ENCODE measurements at regions not wholly inside any gene's neighbourhood (a gene's known extent, or its start where the extent isn't known, plus 50 kb on each side); places are given as distances from the start of the nearest gene placed in this dataset.

DNA sequence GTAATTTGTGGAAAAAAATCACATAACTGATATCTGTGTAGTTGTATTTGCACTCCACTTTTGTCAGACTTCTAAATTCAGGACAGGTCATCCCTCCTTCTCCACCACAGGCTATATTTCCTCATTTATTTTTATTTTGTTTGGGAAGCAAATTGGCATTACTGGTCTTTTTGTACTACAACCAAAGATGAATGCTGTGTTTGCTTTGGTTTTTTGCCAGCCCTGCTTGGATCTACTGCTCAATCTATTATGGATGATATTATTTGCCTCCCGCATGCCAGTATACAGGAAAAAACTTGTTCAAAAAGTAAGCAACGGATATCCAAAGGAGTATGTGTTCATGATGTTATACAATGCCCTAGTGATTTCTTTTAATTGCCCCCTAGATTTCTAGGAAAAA lies 948.8 kb downstream of the TRHDE start:
- intact Hi-C loops (cut with DNase I; ENCODE audit: low total_unique reads): no loop called here
- TF ChIP-seq, protein P1, sequence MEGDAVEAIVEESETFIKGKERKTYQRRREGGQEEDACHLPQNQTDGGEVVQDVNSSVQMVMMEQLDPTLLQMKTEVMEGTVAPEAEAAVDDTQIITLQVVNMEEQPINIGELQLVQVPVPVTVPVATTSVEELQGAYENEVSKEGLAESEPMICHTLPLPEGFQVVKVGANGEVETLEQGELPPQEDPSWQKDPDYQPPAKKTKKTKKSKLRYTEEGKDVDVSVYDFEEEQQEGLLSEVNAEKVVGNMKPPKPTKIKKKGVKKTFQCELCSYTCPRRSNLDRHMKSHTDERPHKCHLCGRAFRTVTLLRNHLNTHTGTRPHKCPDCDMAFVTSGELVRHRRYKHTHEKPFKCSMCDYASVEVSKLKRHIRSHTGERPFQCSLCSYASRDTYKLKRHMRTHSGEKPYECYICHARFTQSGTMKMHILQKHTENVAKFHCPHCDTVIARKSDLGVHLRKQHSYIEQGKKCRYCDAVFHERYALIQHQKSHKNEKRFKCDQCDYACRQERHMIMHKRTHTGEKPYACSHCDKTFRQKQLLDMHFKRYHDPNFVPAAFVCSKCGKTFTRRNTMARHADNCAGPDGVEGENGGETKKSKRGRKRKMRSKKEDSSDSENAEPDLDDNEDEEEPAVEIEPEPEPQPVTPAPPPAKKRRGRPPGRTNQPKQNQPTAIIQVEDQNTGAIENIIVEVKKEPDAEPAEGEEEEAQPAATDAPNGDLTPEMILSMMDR (IDR thresholded peaks at IDR 0.05): no peak
- no peak for TF ChIP-seq POLR2AphosphoS5 (IDR thresholded peaks at IDR 0.05)
- TF ChIP-seq POLR2A (IDR thresholded peaks at IDR 0.05): no peak
- no peak for TF ChIP-seq EP300 (IDR thresholded peaks at IDR 0.05)
- WGBS, 5 donors: 62 to 75% (median 68%) methylated on average over 2 of the region's 2 CpGs
- Histone ChIP-seq H3K4me1 (no peaks in the 10 kb centered on the region), H3K27ac (no peak overlapping the region), H3K4me3 (no peak overlapping the region), H3K27me3 (no peaks in the 10 kb centered on the region), H3K36me3 (no peaks in the 10 kb centered on the region), H3K9me3 (no peaks in the 10 kb centered on the region)
- no peak for DNase-seq

DNA sequence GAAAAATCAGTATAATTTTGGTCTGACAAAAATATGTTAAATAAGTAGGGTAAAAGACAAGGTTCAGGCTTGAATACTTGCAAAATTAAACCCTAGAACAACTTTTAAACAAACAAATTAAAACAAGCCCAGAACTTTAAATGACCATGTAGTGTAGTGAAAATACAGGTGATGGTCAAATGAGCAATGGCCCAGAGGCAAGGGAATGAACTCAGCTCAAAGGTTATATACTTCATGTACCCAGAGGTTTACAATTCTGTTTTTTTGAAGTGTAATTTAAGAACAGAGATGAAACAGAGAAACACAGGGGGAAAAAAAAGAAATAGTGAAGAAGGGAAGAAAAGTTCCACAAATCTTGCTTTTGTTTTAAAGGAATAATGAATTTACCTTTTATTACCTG lies 949.2 kb downstream of the TRHDE start:
- Histone ChIP-seq H3K36me3 (no peaks in the 10 kb centered on the region), H3K27ac (no peak overlapping the region), H3K4me1 (no peaks in the 10 kb centered on the region), H3K9me3 (no peaks in the 10 kb centered on the region), H3K27me3 (no peaks in the 10 kb centered on the region), H3K4me3 (no peak overlapping the region)
- intact Hi-C loops (cut with DNase I; ENCODE audit: low total_unique reads): no loop called here
- TF ChIP-seq POLR2AphosphoS5 (IDR thresholded peaks at IDR 0.05): no peak
- TF ChIP-seq POLR2A (IDR thresholded peaks at IDR 0.05): no peak
- TF ChIP-seq, protein P1 (IDR thresholded peaks at IDR 0.05): no peak
- no peak for TF ChIP-seq EP300 (IDR thresholded peaks at IDR 0.05)
- no peak for DNase-seq

DNA sequence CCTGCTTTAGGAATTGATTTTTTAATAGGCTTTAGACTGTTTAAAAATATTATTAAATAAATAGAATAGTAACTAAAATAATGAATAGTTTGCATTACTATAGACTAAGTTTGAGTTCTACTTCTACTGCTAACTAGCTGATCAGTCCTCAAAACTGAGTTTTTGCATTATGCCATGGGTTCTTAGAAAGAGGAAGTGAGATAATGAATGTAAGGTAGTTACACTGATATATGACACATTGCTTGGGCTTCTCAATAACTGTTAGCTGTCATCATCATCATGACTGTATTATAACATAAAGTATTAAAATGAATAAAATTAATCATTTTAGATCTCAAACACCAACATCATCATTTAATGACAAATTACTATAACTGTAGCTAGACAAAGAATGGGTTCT lies 949.7 kb downstream of the TRHDE start:
- intact Hi-C loops (cut with DNase I; ENCODE audit: low total_unique reads): no loop called here
- no peak overlapping the region for H3K27ac ChIP-seq
- no peaks in the 10 kb centered on the region for H3K27me3 ChIP-seq
- no peaks in the 10 kb centered on the region for H3K9me3 ChIP-seq
- no peaks in the 10 kb centered on the region for H3K36me3 ChIP-seq
- DNase-seq: no peak
- H3K4me3 ChIP-seq: no peak overlapping the region
- TF ChIP-seq POLR2A (IDR thresholded peaks at IDR 0.05) (no peak), POLR2AphosphoS5 (IDR thresholded peaks at IDR 0.05) (no peak), EP300 (IDR thresholded peaks at IDR 0.05) (no peak)
- TF ChIP-seq, protein P1 (IDR thresholded peaks at IDR 0.05): no peak
- H3K4me1 ChIP-seq: no peaks in the 10 kb centered on the region

DNA sequence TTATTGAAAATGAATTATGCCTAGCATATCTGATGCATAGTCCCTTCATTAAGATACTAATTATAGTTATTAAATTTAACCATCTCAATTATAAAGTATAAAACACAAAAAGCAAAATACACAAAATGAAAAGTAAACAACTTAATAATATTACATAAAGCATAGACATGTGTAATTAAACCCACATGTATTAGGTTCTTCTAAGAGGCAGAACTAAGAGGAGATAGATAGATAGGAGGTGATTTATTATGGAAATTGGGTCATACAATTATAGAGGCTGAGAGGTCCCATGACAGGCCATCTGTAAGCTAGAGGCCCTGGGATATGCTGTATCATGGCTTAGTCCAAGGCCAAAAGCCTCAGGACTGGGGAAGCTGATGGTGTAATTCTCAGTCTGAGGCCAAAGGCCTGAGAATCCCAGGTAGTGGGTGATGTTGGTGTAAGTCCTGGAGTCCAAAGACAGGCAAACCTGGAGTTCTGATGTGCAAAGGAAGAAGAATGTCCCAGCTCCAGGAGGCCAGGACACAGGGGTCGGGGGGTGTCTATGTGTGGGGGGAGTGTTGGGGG lies 953.3 kb downstream of the TRHDE start:
- no peak for TF ChIP-seq POLR2AphosphoS5 (IDR thresholded peaks at IDR 0.05)
- TF ChIP-seq POLR2A (IDR thresholded peaks at IDR 0.05): no peak
- TF ChIP-seq EP300 (IDR thresholded peaks at IDR 0.05): no peak
- TF ChIP-seq, protein P1 (IDR thresholded peaks at IDR 0.05): no peak
- Histone ChIP-seq H3K9me3 (no peaks in the 10 kb centered on the region), H3K4me3 (no peak overlapping the region), H3K4me1 (no peaks in the 10 kb centered on the region), H3K27me3 (no peaks in the 10 kb centered on the region), H3K36me3 (no peaks in the 10 kb centered on the region), H3K27ac (no peak overlapping the region)
- no peak for DNase-seq
- intact Hi-C loops (cut with DNase I; ENCODE audit: low total_unique reads): no loop called here
- 5 to 14% (median 13%) methylated on average over 1 of the region's 1 CpG for WGBS, 5 donors
